Subcutaneous abdominal adipose tissue (tissue), 5 donors: ENCODE measurements at regions not wholly inside any gene's neighbourhood (a gene's known extent, or its start where the extent isn't known, plus 50 kb on each side); places are given as distances from the start of the nearest gene placed in this dataset.

Experiments used
- H3K27ac ChIP-seq: one replicate; pipeline ENCODE4 v1.7.0; 2013; ENCODE audit warnings: low read depth, mild to moderate bottlenecking, inconsistent platforms, low read length, moderate library complexity
- H3K27me3 ChIP-seq, 5 donors: one replicate each; pipeline ENCODE4 v1.7.0; 2013; ENCODE audit warnings: low read length in 5 of 5, inconsistent platforms in 1 of 5; ENCODE audit not compliant: control insufficient read depth in 5 of 5, insufficient read depth in 4 of 5
- H3K36me3 ChIP-seq, 5 donors: one replicate each; pipeline ENCODE4 v1.7.0; 2013; ENCODE audit warnings: low read length in 5 of 5; ENCODE audit not compliant: control insufficient read depth in 5 of 5, insufficient read depth in 5 of 5
- H3K4me1 ChIP-seq, 5 donors: one replicate each; pipeline ENCODE4 v1.7.0; 2013; ENCODE audit warnings: low read length in 5 of 5, mild to moderate bottlenecking in 3 of 5, moderate library complexity in 1 of 5; ENCODE audit not compliant: control insufficient read depth in 5 of 5, insufficient read depth in 5 of 5
- H3K4me3 ChIP-seq, 5 donors: one replicate each; pipeline ENCODE4 v1.7.0; 2013; ENCODE audit warnings: low read length in 5 of 5, low read depth in 1 of 5
- H3K9ac ChIP-seq, 5 donors: one replicate each; pipeline ENCODE4 v1.7.0; 2013; ENCODE audit warnings: low read length in 5 of 5, mild to moderate bottlenecking in 4 of 5, moderate library complexity in 3 of 5
- H3K9me3 ChIP-seq, 5 donors: one replicate each; pipeline ENCODE4 v1.7.0; 2013; ENCODE audit warnings: low read length in 5 of 5; ENCODE audit not compliant: control insufficient read depth in 5 of 5
- donor health status: healthy.
- donor health status: healthy.
- donor health status: healthy.
- donor health status: healthy.
- donor health status: healthy.

GRCh38 chr21:24127651-24128050, 1479.6 kb downstream of the MRPL39 start:
- Histone ChIP-seq H3K4me1 (no peaks in the 10 kb centered on the region), H3K9ac (no peak overlapping the region), H3K27ac (no peak overlapping the region), H3K4me3 (no peak overlapping the region), H3K36me3 (no peaks in the 10 kb centered on the region), H3K9me3 (no peaks in the 10 kb centered on the region), H3K27me3 (no peaks in the 10 kb centered on the region)

DNA sequence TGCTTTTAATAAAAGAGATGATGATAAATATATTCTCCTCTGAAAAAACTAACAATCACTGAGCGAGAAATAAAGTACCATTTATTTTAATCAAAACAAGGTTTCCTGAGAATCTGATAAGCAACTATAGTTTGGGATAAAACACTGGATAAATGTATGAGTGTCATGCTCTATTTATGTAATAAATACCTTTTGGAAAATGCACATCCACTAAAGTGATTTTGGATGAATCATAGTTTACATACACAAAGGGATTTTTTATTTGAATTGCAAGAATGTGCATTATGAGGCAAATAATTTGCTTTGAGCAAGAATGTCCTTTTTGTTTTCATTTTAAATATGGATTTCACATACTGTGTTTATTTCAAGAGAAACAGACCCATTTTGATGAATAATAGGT, 1483.5 kb downstream of the MRPL39 start:
- H3K36me3 ChIP-seq, result no peaks in the 10 kb centered on the region
- no peak overlapping the region for H3K27ac ChIP-seq
- no peak overlapping the region for H3K9ac ChIP-seq
- H3K9me3 ChIP-seq, result no peaks in the 10 kb centered on the region
- no peak overlapping the region for H3K4me3 ChIP-seq
- no peaks in the 10 kb centered on the region for H3K27me3 ChIP-seq
- H3K4me1 ChIP-seq, result no peaks in the 10 kb centered on the region

DNA sequence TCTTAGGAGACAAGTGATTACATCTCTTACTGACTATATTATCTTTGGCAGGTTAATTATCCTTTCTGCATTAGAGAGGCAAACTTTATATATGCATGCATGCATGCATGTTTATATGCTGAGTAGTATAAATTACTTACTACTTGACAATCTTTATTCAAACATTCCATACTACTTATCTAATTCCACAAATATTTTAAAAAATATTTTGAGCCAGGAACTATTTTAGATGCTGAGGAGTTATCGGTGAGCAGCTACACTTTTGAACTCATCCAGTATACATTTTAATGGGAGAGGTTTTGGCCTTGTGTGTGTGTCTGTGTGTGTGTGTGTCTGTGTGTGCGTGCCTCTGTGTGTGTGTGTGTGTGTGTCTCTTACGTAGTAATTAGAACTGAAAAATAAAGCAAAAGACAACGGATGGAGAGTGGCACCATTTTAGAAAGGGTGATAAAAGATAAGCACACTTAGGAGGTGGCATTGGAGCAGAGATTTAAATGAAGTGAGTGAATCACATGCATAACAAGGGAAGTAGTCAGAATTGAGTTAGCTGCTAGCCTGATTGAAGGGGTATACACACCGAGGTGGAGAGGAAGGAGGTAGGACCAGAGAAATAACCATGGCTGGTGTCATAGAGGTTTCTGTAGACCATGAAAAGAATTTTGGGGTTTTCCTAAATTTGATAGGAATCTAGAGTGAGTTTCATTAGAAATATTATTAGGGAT, 1488.4 kb downstream of the MRPL39 start:
- H3K27ac ChIP-seq, result no peak overlapping the region
- no peaks in the 10 kb centered on the region for H3K9me3 ChIP-seq
- no peak overlapping the region for H3K9ac ChIP-seq
- H3K4me1 ChIP-seq, result no peaks in the 10 kb centered on the region
- H3K27me3 ChIP-seq, result no peaks in the 10 kb centered on the region
- no peaks in the 10 kb centered on the region for H3K36me3 ChIP-seq
- no peak overlapping the region for H3K4me3 ChIP-seq

- Histone ChIP-seq H3K36me3 (no peaks in the 10 kb centered on the region), H3K27ac (no peak overlapping the region), H3K9me3 (no peaks in the 10 kb centered on the region), H3K4me3 (no peak overlapping the region), H3K4me1 (no peaks in the 10 kb centered on the region), H3K27me3 (no peaks in the 10 kb centered on the region), H3K9ac (no peak overlapping the region)
Observed at GRCh38 chr21:24115141-24115540, 1492.1 kb downstream of the MRPL39 start.

DNA sequence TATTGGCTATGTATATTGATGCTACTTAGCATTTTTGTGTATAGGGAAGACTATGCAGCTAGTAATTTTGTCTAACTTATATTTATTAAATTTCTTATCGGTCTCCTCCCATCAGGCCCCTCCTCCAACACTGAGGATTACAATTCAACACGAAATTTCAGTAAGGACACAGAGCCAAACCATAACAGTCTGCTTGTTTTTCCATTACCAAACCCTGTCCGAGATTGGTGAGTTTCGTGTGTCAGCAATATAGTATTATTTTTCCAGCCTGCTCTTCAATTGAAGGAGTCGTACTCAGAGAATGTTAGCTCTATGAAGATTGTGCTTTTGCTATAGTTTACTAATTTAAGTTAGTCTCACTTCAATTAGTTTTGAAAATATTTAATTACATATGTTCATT, 1495.3 kb downstream of the MRPL39 start:
- Histone ChIP-seq H3K9me3 (no peaks in the 10 kb centered on the region), H3K27ac (no peak overlapping the region), H3K9ac (no peak overlapping the region), H3K27me3 (no peaks in the 10 kb centered on the region), H3K36me3 (no peaks in the 10 kb centered on the region), H3K4me1 (no peaks in the 10 kb centered on the region), H3K4me3 (no peak overlapping the region)

DNA sequence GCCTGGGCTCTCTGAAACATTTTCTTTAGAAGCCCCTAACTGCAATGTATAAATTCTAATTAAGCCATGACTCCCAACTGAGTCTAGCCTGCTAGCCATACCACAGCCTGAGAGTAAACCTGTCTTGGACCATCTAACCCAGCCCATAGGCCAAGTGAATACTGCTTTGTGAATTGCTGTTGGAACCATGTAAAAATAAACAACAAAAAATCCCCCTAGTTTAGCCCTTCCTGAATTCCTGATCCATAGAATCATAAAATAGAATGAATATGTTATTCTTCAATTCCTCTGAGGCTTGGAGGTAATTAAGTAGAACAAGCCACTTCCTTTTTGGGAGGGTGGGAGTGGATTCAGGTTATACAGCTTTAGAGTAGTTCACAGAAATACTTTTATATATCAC, 1496.4 kb downstream of the MRPL39 start:
- no peak overlapping the region for H3K9ac ChIP-seq
- H3K4me3 ChIP-seq, result no peak overlapping the region
- no peaks in the 10 kb centered on the region for H3K36me3 ChIP-seq
- H3K27me3 ChIP-seq, result no peaks in the 10 kb centered on the region
- no peaks in the 10 kb centered on the region for H3K4me1 ChIP-seq
- H3K9me3 ChIP-seq, result no peaks in the 10 kb centered on the region
- no peak overlapping the region for H3K27ac ChIP-seq

- Histone ChIP-seq H3K4me1 (no peaks in the 10 kb centered on the region), H3K9me3 (no peaks in the 10 kb centered on the region), H3K36me3 (no peaks in the 10 kb centered on the region), H3K9ac (no peak overlapping the region), H3K4me3 (no peak overlapping the region), H3K27me3 (no peaks in the 10 kb centered on the region), H3K27ac (no peak overlapping the region)
Observed at GRCh38 chr21:24097181-24097580, 1510.1 kb downstream of the MRPL39 start.

DNA sequence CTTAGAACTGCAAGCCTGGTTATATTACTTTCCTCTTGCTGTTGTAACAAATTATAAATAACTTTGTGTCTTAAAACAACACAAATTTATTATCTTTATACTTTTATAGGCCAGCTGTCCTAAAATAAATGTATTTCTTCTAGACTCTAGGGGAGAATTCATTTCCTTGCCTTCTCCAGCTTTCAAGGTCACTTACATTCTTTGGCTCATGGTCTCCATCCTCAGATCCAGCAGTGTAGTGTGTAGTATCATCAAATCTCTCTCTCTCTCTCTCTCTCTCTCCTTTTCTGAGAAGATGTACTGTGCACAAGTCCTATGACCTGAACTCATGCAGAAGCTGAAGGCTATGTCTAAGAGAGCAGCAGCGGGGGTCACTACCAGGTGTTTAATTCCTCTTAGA, 1510.6 kb downstream of the MRPL39 start:
- Histone ChIP-seq H3K9me3 (no peaks in the 10 kb centered on the region), H3K9ac (no peak overlapping the region), H3K27ac (no peak overlapping the region)

DNA sequence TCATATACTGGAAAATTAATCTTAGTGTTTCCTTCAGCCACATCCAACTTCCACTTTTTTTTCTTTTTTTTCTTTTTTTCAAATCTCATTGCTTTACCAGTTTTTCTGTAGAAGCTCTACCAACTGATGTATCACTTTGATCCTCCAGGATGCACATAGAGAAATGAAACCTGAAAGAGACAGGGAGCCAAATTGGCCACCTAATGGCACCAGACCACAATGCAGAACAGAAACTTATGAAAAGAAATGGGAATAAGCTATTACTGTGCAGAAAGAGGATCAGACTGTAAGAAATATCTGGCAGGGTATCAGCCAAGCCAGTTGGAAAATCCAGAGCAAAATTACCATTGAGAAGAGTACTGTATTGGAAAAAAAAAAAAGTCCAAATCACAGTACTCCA, 1514.2 kb downstream of the MRPL39 start:
- H3K9ac ChIP-seq, result no peak overlapping the region
- H3K9me3 ChIP-seq, result peaks cover 0 to 3% (median 0%) of the 10 kb centered on the region in 5 donors
- H3K27me3 ChIP-seq, result no peaks in the 10 kb centered on the region

More for the DNA sequence above, 1510.6 kb downstream of the MRPL39 start:
- Histone ChIP-seq H3K36me3 (no peaks in the 10 kb centered on the region), H3K4me3 (no peak overlapping the region), H3K27me3 (no peaks in the 10 kb centered on the region), H3K4me1 (no peaks in the 10 kb centered on the region)

DNA sequence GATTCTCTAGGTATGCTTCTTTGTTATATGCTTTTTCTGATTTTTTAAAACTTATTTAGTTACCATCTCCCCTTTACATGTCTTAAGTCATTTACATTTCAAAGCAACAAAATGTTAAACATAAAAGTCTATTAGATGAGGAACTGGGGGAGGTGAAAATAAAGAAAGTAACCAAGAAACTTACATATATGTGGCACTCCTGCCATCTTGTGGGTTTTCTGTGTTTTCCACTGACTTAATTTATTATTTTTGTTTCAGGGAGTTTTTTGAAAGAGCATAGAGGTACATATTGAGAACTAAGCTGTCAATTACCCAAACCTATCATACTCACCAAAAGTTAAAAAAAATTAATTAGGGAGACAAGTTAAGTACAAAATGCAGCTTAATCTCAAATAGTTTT, 1531.1 kb downstream of the MRPL39 start:
- H3K9me3 ChIP-seq, result peaks cover 0 to 9% (median 5%) of the 10 kb centered on the region in 5 donors
- H3K4me3 ChIP-seq, result no peak overlapping the region
- no peaks in the 10 kb centered on the region for H3K4me1 ChIP-seq
- no peak overlapping the region for H3K9ac ChIP-seq
- H3K36me3 ChIP-seq, result no peaks in the 10 kb centered on the region
- no peaks in the 10 kb centered on the region for H3K27me3 ChIP-seq
- H3K27ac ChIP-seq, result no peak overlapping the region

More for the DNA sequence above, 1514.2 kb downstream of the MRPL39 start:
- H3K36me3 ChIP-seq, result no peaks in the 10 kb centered on the region
- no peaks in the 10 kb centered on the region for H3K4me1 ChIP-seq
- no peak overlapping the region for H3K27ac ChIP-seq
- H3K4me3 ChIP-seq, result no peak overlapping the region
